Adrenal gland (tissue), 9 donors: ENCODE measurements at regions not wholly inside any gene's neighbourhood (a gene's known extent, or its start where the extent isn't known, plus 50 kb on each side); places are given as distances from the start of the nearest gene placed in this dataset.

ENCODE experiments used
- DNase-seq, 7 donors: peaks; one replicate each; pipeline ENCODE4 v3.0.0-alpha.2; 2019 to 2020
- H3K27ac ChIP-seq, 5 donors: fragments of 200-600 bp; sonication (generic) in 4 of 5; 1 replicate in 3 of 5; 2 replicates in 2 of 5; pipeline versions ENCODE4 v1.5.1 to v1.8.0; 2016 to 2020; ENCODE audit warnings: mild to moderate bottlenecking in 1 of 5
- H3K27me3 ChIP-seq: fragments of 200-600 bp; 2 replicates; pipeline ENCODE4 v1.8.0; 2021
- H3K36me3 ChIP-seq, 2 donors: fragments of 200-600 bp; replicated peaks in 1 of 2; 1 replicate in 1 of 2; 2 replicates in 1 of 2; pipeline versions ENCODE4 v1.5.1 to v1.8.0; 2018 to 2022
- H3K4me1 ChIP-seq, 2 donors: fragments of 200-600 bp; replicated peaks in 1 of 2; 1 replicate in 1 of 2; 2 replicates in 1 of 2; pipeline versions ENCODE4 v1.5.1 to v1.8.0; 2018 to 2021
- H3K4me3 ChIP-seq, 4 donors: fragments of 200-600 bp; sonication (generic) in 3 of 4; one replicate each; pipeline ENCODE4 v1.5.1; 2016 to 2018
- H3K9me3 ChIP-seq, 3 donors: fragments of 200-600 bp; sonication (generic) in 1 of 3; replicated peaks in 1 of 3; 1 replicate in 2 of 3; 2 replicates in 1 of 3; pipeline versions ENCODE4 v1.5.1 to v1.8.0; 2016 to 2021
- POLR2A ChIP-seq, 2 donors: fragments of 450-650 bp; IDR thresholded peaks; one replicate each; pipeline ENCODE4 v1.6.1; 2017; ENCODE audit warnings: antibody characterized with exemption in 2 of 2, mild to moderate bottlenecking in 2 of 2, moderate library complexity in 1 of 2
- WGBS, 4 donors: extraction: QIAGEN DNeasy Blood & Tissue Kit in 2 of 4; methylation state at CpG; one replicate each; pipeline versions ENCODE4 v1.1.5 to v1.1.7; 2013 to 2017; 5-methylcytosine and 5-hydroxymethylcytosine counted together
- intact Hi-C, 2 donors: fragments of 100-400 bp; cut with DNase I; formaldehyde crosslinking; loops; one replicate each; pipeline versions ENCODE4 v1.14.1 to v1.15.0; 2022 to 2023
- TF ChIP-seq, protein P1 (sequence below), 6 experiments: fragments of 450-650 bp in 4 of 6; fragments of 200-600 bp in 2 of 6; sonication (generic) in 1 of 6; IDR thresholded peaks; 1 replicate in 5 of 6; 2 replicates in 1 of 6; pipeline versions ENCODE4 v1.5.1 to v1.8.0; 2016 to 2021; ENCODE audit warnings: antibody characterized with exemption in 6 of 6, mild to moderate bottlenecking in 2 of 6, moderate library complexity in 1 of 6
- donor health status: healthy with polysubstance abuse.
- donor health status: Bipolar disorder and iron deficiency.
- donor health status: DM: yes; HTN: yes; CAD: no.
- donor health status: DM: no; HTN: no; CAD: no.
- donor health status: DM: no; HTN: no; CAD: no.

DNA sequence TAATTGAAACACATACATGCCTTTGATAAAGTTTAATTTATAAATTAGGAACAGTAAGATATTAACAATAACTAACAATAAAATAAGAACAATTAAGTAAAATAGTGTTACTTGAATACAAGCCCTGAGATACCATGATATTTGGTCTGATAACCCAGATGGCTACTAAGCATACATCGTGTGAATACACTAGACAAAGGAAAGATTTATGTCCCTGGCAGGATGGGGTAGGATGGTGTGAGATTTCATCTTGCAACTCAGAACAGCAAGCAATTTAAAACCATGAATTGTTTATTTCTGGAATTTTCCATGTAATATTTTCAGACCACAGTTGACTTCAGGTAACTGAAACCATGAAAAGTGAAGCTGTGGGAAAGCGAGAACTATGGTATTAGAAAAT, 169.5 kb downstream of the DIPK2A start:
- Histone ChIP-seq H3K27ac (no peak overlapping the region), H3K4me1 (no peaks in the 10 kb centered on the region), H3K27me3 (no peaks in the 10 kb centered on the region), H3K4me3 (no peak overlapping the region), H3K36me3 (no peaks in the 10 kb centered on the region), H3K9me3 (no peaks in the 10 kb centered on the region)
- DNase-seq: no peak
- 74 to 85% (median 81%) methylated on average over 2 of the region's 2 CpGs for WGBS, 4 donors
- intact Hi-C loops: no loop called here
- TF ChIP-seq POLR2A (IDR thresholded peaks at IDR 0.05): no peak
- TF ChIP-seq, protein P1, sequence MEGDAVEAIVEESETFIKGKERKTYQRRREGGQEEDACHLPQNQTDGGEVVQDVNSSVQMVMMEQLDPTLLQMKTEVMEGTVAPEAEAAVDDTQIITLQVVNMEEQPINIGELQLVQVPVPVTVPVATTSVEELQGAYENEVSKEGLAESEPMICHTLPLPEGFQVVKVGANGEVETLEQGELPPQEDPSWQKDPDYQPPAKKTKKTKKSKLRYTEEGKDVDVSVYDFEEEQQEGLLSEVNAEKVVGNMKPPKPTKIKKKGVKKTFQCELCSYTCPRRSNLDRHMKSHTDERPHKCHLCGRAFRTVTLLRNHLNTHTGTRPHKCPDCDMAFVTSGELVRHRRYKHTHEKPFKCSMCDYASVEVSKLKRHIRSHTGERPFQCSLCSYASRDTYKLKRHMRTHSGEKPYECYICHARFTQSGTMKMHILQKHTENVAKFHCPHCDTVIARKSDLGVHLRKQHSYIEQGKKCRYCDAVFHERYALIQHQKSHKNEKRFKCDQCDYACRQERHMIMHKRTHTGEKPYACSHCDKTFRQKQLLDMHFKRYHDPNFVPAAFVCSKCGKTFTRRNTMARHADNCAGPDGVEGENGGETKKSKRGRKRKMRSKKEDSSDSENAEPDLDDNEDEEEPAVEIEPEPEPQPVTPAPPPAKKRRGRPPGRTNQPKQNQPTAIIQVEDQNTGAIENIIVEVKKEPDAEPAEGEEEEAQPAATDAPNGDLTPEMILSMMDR (IDR thresholded peaks at IDR 0.05): no peak

DNA sequence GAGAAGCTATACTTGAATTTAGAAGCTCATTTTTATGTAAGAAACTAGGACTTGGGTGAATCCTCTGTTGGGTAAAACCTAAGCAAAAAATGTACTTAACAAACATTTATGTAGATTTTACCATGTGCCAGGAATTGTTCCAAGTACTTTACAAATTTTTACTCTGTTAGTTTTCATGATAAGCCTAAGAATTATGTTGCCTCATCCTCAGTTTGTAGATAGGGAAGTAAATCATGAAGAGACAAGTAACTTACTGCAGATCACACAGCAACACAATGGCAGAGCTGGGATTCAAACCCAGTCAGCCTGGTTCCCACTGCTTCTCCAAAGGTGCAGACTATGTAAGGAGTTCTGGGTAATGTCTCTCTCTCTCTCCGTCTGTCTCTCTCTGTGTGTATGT, 169.9 kb downstream of the DIPK2A start:
- H3K27ac ChIP-seq: no peak overlapping the region
- H3K36me3 ChIP-seq: no peaks in the 10 kb centered on the region
- TF ChIP-seq, protein P1 (IDR thresholded peaks at IDR 0.05): no peak
- TF ChIP-seq POLR2A (IDR thresholded peaks at IDR 0.05): no peak
- intact Hi-C loops: no loop called here
- no peak for DNase-seq
- no peaks in the 10 kb centered on the region for H3K9me3 ChIP-seq
- WGBS, 4 donors: 64 to 89% (median 81%) methylated on average over 1 of the region's 1 CpG
- no peaks in the 10 kb centered on the region for H3K4me1 ChIP-seq
- H3K4me3 ChIP-seq: no peak overlapping the region
- H3K27me3 ChIP-seq: no peaks in the 10 kb centered on the region

DNA sequence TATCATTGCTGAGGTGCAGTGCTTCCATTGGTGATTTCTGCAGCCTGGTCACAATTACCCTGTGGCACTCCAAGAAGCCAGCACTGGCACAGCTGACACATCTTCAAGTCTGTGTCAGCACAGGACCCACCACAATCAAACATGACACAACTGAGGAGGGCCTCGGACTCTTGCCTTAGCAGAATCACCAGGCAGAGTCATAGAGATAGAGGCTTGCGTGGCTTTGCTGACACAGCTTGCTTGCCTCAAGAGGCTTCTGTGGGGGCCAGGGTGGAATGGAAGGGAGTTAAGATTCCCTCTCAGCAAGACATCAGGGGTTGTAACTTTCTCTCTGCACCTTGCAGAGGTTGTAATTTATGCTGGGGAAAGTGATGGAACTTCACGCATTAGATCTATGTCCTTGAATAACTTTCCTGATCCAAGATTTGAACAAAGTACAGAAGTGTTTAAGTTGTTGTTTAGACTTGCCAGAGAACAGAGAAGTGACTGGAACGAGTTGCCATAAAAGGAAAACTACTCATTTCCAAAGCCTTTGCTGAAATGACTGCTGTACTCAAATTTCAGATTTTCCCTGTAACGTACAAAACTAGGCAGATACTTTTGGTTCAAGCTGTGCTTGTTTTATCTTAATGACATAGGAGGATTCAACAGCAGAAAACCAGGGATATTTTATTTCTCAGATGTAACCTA, 170.7 kb downstream of the DIPK2A start:
- WGBS, 4 donors: 58 to 75% (median 71%) methylated on average over 4 to 5 of the region's 5 CpGs
- H3K4me1 ChIP-seq: no peaks in the 10 kb centered on the region
- no peak for TF ChIP-seq POLR2A (IDR thresholded peaks at IDR 0.05)
- TF ChIP-seq, protein P1 (IDR thresholded peaks at IDR 0.05): no peak
- intact Hi-C loops: no loop called here
- no peak for DNase-seq
- H3K27me3 ChIP-seq: no peaks in the 10 kb centered on the region
- H3K4me3 ChIP-seq: no peak overlapping the region
- no peak overlapping the region for H3K27ac ChIP-seq
- no peaks in the 10 kb centered on the region for H3K9me3 ChIP-seq
- no peaks in the 10 kb centered on the region for H3K36me3 ChIP-seq

DNA sequence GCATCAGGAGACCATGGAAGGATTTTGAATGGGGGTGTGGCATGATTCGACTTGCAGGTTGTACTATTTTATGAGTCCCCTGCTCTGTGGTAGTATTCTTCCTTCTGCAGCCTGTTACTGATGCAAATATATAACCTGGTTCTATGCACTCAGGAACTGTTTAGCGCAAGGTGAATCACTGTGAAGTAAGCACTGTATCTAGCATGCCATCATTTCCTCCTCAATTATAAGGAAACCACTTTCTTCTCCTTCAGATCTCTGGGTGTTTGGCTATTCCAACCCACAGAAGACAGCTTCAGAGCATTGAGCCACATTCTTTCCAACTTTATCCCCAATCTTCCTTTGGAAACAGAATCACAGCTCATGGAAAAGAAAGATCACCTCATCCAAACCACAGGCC, 176.7 kb downstream of the DIPK2A start:
- H3K27me3 ChIP-seq: no peaks in the 10 kb centered on the region
- no peaks in the 10 kb centered on the region for H3K4me1 ChIP-seq
- H3K9me3 ChIP-seq: no peaks in the 10 kb centered on the region
- no peaks in the 10 kb centered on the region for H3K36me3 ChIP-seq
- DNase-seq: no peak
- no peak for TF ChIP-seq POLR2A (IDR thresholded peaks at IDR 0.05)
- TF ChIP-seq, protein P1 (IDR thresholded peaks at IDR 0.05): no peak
- intact Hi-C loops: no loop called here
- H3K4me3 ChIP-seq: no peak overlapping the region
- 85 to 100% (median 96%) methylated on average over 2 of the region's 2 CpGs for WGBS, 4 donors
- no peak overlapping the region for H3K27ac ChIP-seq
